Neural progenitor cell (in vitro differentiated cells): ENCODE measurements at regions not wholly inside any gene's neighbourhood (a gene's known extent, or its start where the extent isn't known, plus 50 kb on each side); places are given as distances from the start of the nearest gene placed in this dataset.

ENCODE experiments used
- DNase-seq: peaks from one replicate; pipeline ENCODE4 v3.0.0-alpha.2; 2016; ENCODE audit warnings: low spot score
- H2AFZ ChIP-seq: fragments of 200-600 bp; sonication (generic); replicated peaks from 2 replicates; pipeline ENCODE4 v1.6.1; 2016; ENCODE audit warnings: antibody characterized with exemption
- H3F3A ChIP-seq: fragments of 200-600 bp; sonication (generic); 2 replicates; pipeline ENCODE4 v1.6.1; 2016; ENCODE audit warnings: antibody characterized with exemption, low read depth
- H3K27ac ChIP-seq: fragments of 200-600 bp; sonication (generic); 2 replicates; pipeline ENCODE4 v1.5.1; 2016; ENCODE audit warnings: mild to moderate bottlenecking
- H3K27me3 ChIP-seq: fragments of 200-600 bp; sonication (generic); 2 replicates; pipeline ENCODE4 v1.6.1; 2016; ENCODE audit warnings: mild to moderate bottlenecking, moderate library complexity
- H3K36me3 ChIP-seq: fragments of 200-600 bp; sonication (generic); 2 replicates; pipeline ENCODE4 v1.5.1; 2016
- H3K4me1 ChIP-seq: fragments of 200-600 bp; sonication (generic); 2 replicates; pipeline ENCODE4 v1.6.1; 2016; ENCODE audit warnings: mixed run types
- H3K4me2 ChIP-seq: fragments of 200-600 bp; sonication (generic); 2 replicates; pipeline ENCODE4 v1.6.1; 2016
- H3K4me3 ChIP-seq: fragments of 200-600 bp; sonication (generic); 2 replicates; pipeline ENCODE4 v1.5.1; 2016
- H3K79me2 ChIP-seq: fragments of 200-600 bp; sonication (generic); 2 replicates; pipeline ENCODE4 v1.6.1; 2016; ENCODE audit warnings: low read depth
- H3K9ac ChIP-seq: fragments of 200-600 bp; sonication (generic); 2 replicates; pipeline ENCODE4 v1.6.1; 2016
- H3K9me3 ChIP-seq: fragments of 200-600 bp; sonication (generic); 2 replicates; pipeline ENCODE4 v1.5.1; 2016; ENCODE audit warnings: low read depth
- H4K20me1 ChIP-seq: fragments of 200-600 bp; sonication (generic); 2 replicates; pipeline ENCODE4 v1.6.1; 2016; ENCODE audit warnings: low read depth
- H3K27ac Mint-ChIP-seq: 3 replicates; pipeline ENCODE4 v1.8.0; 2021; ENCODE audit warnings: mixed read lengths
- H3K27me3 Mint-ChIP-seq: 2 replicates; pipeline ENCODE4 v1.8.0; 2022; ENCODE audit warnings: low read depth, mild to moderate bottlenecking, inconsistent platforms, moderate library complexity, mixed read lengths; ENCODE audit not compliant: insufficient read depth
- H3K36me3 Mint-ChIP-seq: 3 replicates; pipeline ENCODE4 v1.8.0; 2021; ENCODE audit warnings: mixed read lengths
- H3K4me1 Mint-ChIP-seq: 3 replicates; pipeline ENCODE4 v1.8.0; 2021; ENCODE audit warnings: mixed read lengths
- H3K4me3 Mint-ChIP-seq: 3 replicates; pipeline ENCODE4 v1.8.0; 2021; ENCODE audit warnings: mild to moderate bottlenecking, moderate library complexity, mixed read lengths
- H3K9me3 Mint-ChIP-seq: 3 replicates; pipeline ENCODE4 v1.8.0; 2020; ENCODE audit warnings: mixed read lengths
- EZH2 ChIP-seq: fragments of 200-600 bp; sonication (generic); IDR thresholded peaks from 2 replicates; pipeline ENCODE4 v1.6.1; 2017; ENCODE audit warnings: antibody characterized with exemption, mild to moderate bottlenecking, moderate library complexity
- EZH2phosphoT487 ChIP-seq: fragments of 200-600 bp; sonication (generic); IDR thresholded peaks from 2 replicates; pipeline ENCODE4 v1.6.1; 2017; ENCODE audit warnings: antibody characterized with exemption
- TF ChIP-seq, protein P1 (sequence below): fragments of 200-600 bp; sonication (generic); IDR thresholded peaks from 2 replicates; pipeline ENCODE4 v1.5.1; 2017; ENCODE audit warnings: antibody characterized with exemption, mild to moderate bottlenecking

DNA sequence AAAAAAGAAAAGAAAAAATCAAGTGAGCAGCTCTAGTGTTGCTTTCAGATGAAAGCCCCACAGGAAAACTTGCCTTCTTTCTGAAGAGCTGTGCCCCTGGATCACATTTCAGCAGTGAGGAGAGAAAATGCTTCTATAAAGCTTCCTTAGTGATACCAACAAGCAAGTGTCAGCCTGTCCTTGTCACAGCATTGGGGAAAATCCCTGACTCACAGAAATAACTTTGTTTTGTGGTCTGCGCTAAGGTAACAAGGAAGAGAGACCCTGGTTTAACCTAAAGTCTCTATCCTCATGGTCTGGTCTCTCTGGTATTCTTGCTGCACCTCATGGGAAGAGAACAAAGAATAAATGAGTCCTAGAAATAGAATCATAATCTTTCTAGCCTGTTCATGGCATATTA, 885.2 kb upstream of the SORCS1 start:
- Histone ChIP-seq H3K4me1 (no peaks in the 10 kb centered on the region), H3K4me3 (no peak overlapping the region), H3K27me3 (no peaks in the 10 kb centered on the region), H2AFZ (no peak overlapping the region), H4K20me1 (no peaks in the 10 kb centered on the region), H3K79me2 (no peaks in the 10 kb centered on the region), H3K36me3 (no peaks in the 10 kb centered on the region), H3K27ac (no peak overlapping the region), H3K9me3 (no peaks in the 10 kb centered on the region), H3K9ac (no peak overlapping the region), H3F3A (no peaks in the 10 kb centered on the region), H3K4me2 (no peak overlapping the region)
- Mint-ChIP-seq H3K4me1 (no peaks in the 10 kb centered on the region), H3K27ac (no peak overlapping the region), H3K9me3 (no peaks in the 10 kb centered on the region), H3K4me3 (no peak overlapping the region), H3K36me3 (no peaks in the 10 kb centered on the region), H3K27me3 (no peaks in the 10 kb centered on the region)
- no peak for TF ChIP-seq EZH2
- TF ChIP-seq, protein P1, sequence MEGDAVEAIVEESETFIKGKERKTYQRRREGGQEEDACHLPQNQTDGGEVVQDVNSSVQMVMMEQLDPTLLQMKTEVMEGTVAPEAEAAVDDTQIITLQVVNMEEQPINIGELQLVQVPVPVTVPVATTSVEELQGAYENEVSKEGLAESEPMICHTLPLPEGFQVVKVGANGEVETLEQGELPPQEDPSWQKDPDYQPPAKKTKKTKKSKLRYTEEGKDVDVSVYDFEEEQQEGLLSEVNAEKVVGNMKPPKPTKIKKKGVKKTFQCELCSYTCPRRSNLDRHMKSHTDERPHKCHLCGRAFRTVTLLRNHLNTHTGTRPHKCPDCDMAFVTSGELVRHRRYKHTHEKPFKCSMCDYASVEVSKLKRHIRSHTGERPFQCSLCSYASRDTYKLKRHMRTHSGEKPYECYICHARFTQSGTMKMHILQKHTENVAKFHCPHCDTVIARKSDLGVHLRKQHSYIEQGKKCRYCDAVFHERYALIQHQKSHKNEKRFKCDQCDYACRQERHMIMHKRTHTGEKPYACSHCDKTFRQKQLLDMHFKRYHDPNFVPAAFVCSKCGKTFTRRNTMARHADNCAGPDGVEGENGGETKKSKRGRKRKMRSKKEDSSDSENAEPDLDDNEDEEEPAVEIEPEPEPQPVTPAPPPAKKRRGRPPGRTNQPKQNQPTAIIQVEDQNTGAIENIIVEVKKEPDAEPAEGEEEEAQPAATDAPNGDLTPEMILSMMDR: no peak
- TF ChIP-seq EZH2phosphoT487: no peak
- DNase-seq: no peak

DNA sequence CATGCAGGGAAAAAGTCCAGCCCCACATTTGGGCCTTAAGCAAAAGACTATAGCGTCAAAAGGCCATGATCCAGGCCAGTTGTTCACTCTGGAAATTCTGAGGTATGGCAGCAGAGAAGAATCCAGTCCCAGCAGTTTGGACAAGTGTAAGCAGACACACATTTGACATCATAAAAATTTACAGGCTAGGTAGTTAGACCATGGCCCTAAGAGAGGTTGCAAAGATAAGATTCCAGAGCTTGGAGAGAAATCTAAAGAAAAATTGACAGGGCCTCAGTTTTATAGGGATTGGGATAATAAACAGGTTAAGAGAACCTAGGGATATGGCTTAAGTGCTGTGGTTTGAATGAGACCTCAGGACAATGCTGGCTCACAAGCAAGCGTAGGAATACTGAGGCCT, 884.4 kb upstream of the SORCS1 start:
- Histone ChIP-seq H3K9ac (no peak overlapping the region), H3K4me2 (no peak overlapping the region), H3K79me2 (no peaks in the 10 kb centered on the region), H3K9me3 (no peaks in the 10 kb centered on the region), H3K4me3 (no peak overlapping the region), H3K36me3 (no peaks in the 10 kb centered on the region), H3K4me1 (no peaks in the 10 kb centered on the region), H2AFZ (no peak overlapping the region), H4K20me1 (no peaks in the 10 kb centered on the region), H3K27ac (no peak overlapping the region), H3F3A (no peaks in the 10 kb centered on the region), H3K27me3 (no peaks in the 10 kb centered on the region)
- H3K27ac Mint-ChIP-seq: no peak overlapping the region
- no peak overlapping the region for H3K4me3 Mint-ChIP-seq
- TF ChIP-seq EZH2: no peak
- no peak for TF ChIP-seq EZH2phosphoT487
- TF ChIP-seq, protein P1: no peak
- DNase-seq: no peak
- no peaks in the 10 kb centered on the region for H3K27me3 Mint-ChIP-seq
- no peaks in the 10 kb centered on the region for H3K9me3 Mint-ChIP-seq
- no peaks in the 10 kb centered on the region for H3K4me1 Mint-ChIP-seq
- H3K36me3 Mint-ChIP-seq: no peaks in the 10 kb centered on the region

DNA sequence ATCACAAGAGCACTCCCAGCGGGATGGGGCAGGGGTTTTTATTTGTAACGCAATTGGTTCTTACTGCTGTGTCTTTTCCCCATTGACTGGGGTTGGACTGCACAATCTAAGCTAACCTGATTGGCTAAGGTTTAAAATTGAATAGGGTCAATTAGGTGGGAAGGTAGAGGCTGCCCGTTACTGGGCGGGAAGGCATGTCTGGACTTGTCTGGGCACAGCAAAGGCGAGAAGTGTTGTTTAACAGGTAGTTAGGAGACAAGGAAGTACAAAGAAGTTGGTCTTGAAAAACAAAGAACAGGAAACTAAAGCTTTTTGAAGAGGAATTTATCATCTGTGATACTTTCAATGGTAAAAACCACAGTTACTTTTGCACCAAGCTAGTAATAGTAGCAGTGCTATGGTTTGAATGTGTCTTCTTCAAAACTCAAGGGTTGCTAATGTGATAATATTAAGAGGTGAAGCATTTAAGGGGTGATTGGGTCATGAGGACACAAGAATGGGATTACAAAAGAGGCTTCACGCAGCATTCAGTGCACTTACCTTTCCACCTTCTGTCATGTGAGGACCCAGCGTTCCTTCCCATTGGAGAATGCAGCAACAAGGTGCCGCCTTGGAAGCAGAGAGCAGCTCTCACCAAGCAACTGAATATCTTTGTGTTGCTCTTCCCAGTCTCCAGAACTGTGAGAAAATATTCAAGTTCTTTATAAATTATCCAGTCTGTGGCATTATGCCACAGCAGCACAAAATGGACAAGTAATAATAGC, 875.5 kb upstream of the SORCS1 start:
- no peak overlapping the region for H3K27ac ChIP-seq
- no peak for DNase-seq
- no peak overlapping the region for H3K4me2 ChIP-seq
- no peaks in the 10 kb centered on the region for H3F3A ChIP-seq
- H3K4me3 ChIP-seq: no peak overlapping the region
- H3K4me3 Mint-ChIP-seq: no peak overlapping the region
- no peak overlapping the region for H3K27ac Mint-ChIP-seq
- no peaks in the 10 kb centered on the region for H3K9me3 ChIP-seq
- no peaks in the 10 kb centered on the region for H3K36me3 ChIP-seq
- no peaks in the 10 kb centered on the region for H3K36me3 Mint-ChIP-seq
- H3K9ac ChIP-seq: no peak overlapping the region
- H3K27me3 ChIP-seq: no peaks in the 10 kb centered on the region
- no peaks in the 10 kb centered on the region for H3K4me1 Mint-ChIP-seq
- H3K79me2 ChIP-seq: no peaks in the 10 kb centered on the region
- H2AFZ ChIP-seq: peak overlapping the region; percentile 19
- H3K9me3 Mint-ChIP-seq: no peaks in the 10 kb centered on the region
- TF ChIP-seq EZH2phosphoT487: no peak
- TF ChIP-seq EZH2: no peak
- TF ChIP-seq, protein P1: no peak
- no peaks in the 10 kb centered on the region for H3K27me3 Mint-ChIP-seq
- H4K20me1 ChIP-seq: no peaks in the 10 kb centered on the region
- H3K4me1 ChIP-seq: no peaks in the 10 kb centered on the region
